AG09309 (cell line): ENCODE measurements at regions not wholly inside any gene's neighbourhood (a gene's known extent, or its start where the extent isn't known, plus 50 kb on each side); places are given as distances from the start of the nearest gene placed in this dataset.

ENCODE experiments used
- DNase-seq: peaks from one replicate; pipeline ENCODE4 v3.0.0-alpha.2; 2010; ENCODE audit warnings: low read depth
- H3K4me3 ChIP-seq: 2 replicates; pipeline ENCODE4 v1.5.1; 2011; ENCODE audit warnings: mild to moderate bottlenecking, low read depth, low read length, moderate library complexity; ENCODE audit not compliant: control insufficient read depth
- CTCF ChIP-seq: IDR thresholded peaks from 2 replicates; pipeline ENCODE4 v1.5.1; 2011; ENCODE audit warnings: mild to moderate bottlenecking, low read depth, low read length, inconsistent platforms; ENCODE audit not compliant: insufficient read depth, control insufficient read depth; ENCODE audit errors: missing control alignments

- no peak for TF ChIP-seq CTCF
- no peak overlapping the region for H3K4me3 ChIP-seq
- DNase-seq, result no peak
These were observed 244.7 kb upstream of the ADARB2 start for GRCh38 chr10:1981976-1982375.

- no peak for DNase-seq
- H3K4me3 ChIP-seq, result no peak overlapping the region
- TF ChIP-seq CTCF, result no peak
These were observed 243.1 kb upstream of the ADARB2 start for GRCh38 chr10:1980459-1980858.

GRCh38 chr10:1978584-1978983, 241.3 kb upstream of the ADARB2 start:
- DNase-seq, result no peak
- no peak for TF ChIP-seq CTCF
- H3K4me3 ChIP-seq, result no peak overlapping the region

- TF ChIP-seq CTCF, result no peak
- no peak for DNase-seq
- H3K4me3 ChIP-seq, result no peak overlapping the region
These were observed 240.1 kb upstream of the ADARB2 start for GRCh38 chr10:1977461-1977860.

GRCh38 chr10:1972406-1972805, 235.1 kb upstream of the ADARB2 start:
- no peak for DNase-seq
- H3K4me3 ChIP-seq, result no peak overlapping the region
- no peak for TF ChIP-seq CTCF

GRCh38 chr10:1968257-1969033, 231.1 kb upstream of the ADARB2 start:
- no peak for TF ChIP-seq CTCF
- no peak overlapping the region for H3K4me3 ChIP-seq
- no peak for DNase-seq
